ENCODE measurements at regions not wholly inside any gene's neighbourhood (a gene's known extent, or its start where the extent isn't known, plus 50 kb on each side); places are given as distances from the start of the nearest gene placed in this dataset.

- no peak for TF ChIP-seq SUZ12 (IDR thresholded peaks at IDR 0.05; ENCODE audit: extremely low read depth, insufficient read depth, insufficient read length)
Observed at GRCh38 chr5:119852140-119852539, 222.8 kb downstream of the FAM170A start.

GRCh38 chr5:119860463-119860862 is 231.1 kb downstream of the FAM170A start:
- H3K27me3 ChIP-seq (ENCODE audit: insufficient read depth, insufficient read length) = no peaks in the 10 kb centered on the region
- no peak for DNase-seq (ENCODE audit: low read depth, low spot score)
- no peak overlapping the region for H3K4me3 ChIP-seq (ENCODE audit: insufficient read length, low read depth)
- TF ChIP-seq SUZ12 (IDR thresholded peaks at IDR 0.05; ENCODE audit: extremely low read depth, insufficient read depth, insufficient read length) = no peak
- no peak for TF ChIP-seq ZNF274 (IDR thresholded peaks at IDR 0.05; ENCODE audit: low read depth, low read length)
- TF ChIP-seq YY1 (IDR thresholded peaks at IDR 0.05; ENCODE audit: insufficient read depth, insufficient read length) = no peak
- H3K9ac ChIP-seq (ENCODE audit: insufficient read length, low read depth) = no peak overlapping the region
- no peaks in the 10 kb centered on the region for H3K9me3 ChIP-seq (ENCODE audit: insufficient read depth, low read length)
- no peaks in the 10 kb centered on the region for H3K36me3 ChIP-seq (ENCODE audit: insufficient read depth, insufficient read length, low read length)
- no peaks in the 10 kb centered on the region for H3K4me1 ChIP-seq (ENCODE audit: insufficient read depth, insufficient read length)

More at GRCh38 chr5:119852140-119852539, 222.8 kb downstream of the FAM170A start:
- Histone ChIP-seq H3K27me3 (ENCODE audit: insufficient read depth, insufficient read length) (no peaks in the 10 kb centered on the region), H3K4me1 (ENCODE audit: insufficient read depth, insufficient read length) (no peaks in the 10 kb centered on the region), H3K36me3 (ENCODE audit: insufficient read depth, insufficient read length, low read length) (no peaks in the 10 kb centered on the region), H3K4me3 (ENCODE audit: insufficient read length, low read depth) (no peak overlapping the region), H3K9me3 (ENCODE audit: insufficient read depth, low read length) (no peaks in the 10 kb centered on the region), H3K9ac (ENCODE audit: insufficient read length, low read depth) (no peak overlapping the region)
- no peak for DNase-seq (ENCODE audit: low read depth, low spot score)

GRCh38 chr5:119862619-119863018 is 233.3 kb downstream of the FAM170A start:
- Histone ChIP-seq H3K4me3 (ENCODE audit: insufficient read length, low read depth) (no peak overlapping the region), H3K27me3 (ENCODE audit: insufficient read depth, insufficient read length) (no peaks in the 10 kb centered on the region), H3K4me1 (ENCODE audit: insufficient read depth, insufficient read length) (no peaks in the 10 kb centered on the region), H3K9me3 (ENCODE audit: insufficient read depth, low read length) (no peaks in the 10 kb centered on the region), H3K36me3 (ENCODE audit: insufficient read depth, insufficient read length, low read length) (no peaks in the 10 kb centered on the region), H3K9ac (ENCODE audit: insufficient read length, low read depth) (no peak overlapping the region)
- TF ChIP-seq ZNF274 (IDR thresholded peaks at IDR 0.05; ENCODE audit: low read depth, low read length) (no peak), YY1 (IDR thresholded peaks at IDR 0.05; ENCODE audit: insufficient read depth, insufficient read length) (no peak), SUZ12 (IDR thresholded peaks at IDR 0.05; ENCODE audit: extremely low read depth, insufficient read depth, insufficient read length) (no peak)
- no peak for DNase-seq (ENCODE audit: low read depth, low spot score)

GRCh38 chr5:119864286-119864685 is 234.9 kb downstream of the FAM170A start:
- DNase-seq (ENCODE audit: low read depth, low spot score) = no peak
- Histone ChIP-seq H3K9ac (ENCODE audit: insufficient read length, low read depth) (no peak overlapping the region), H3K4me3 (ENCODE audit: insufficient read length, low read depth) (no peak overlapping the region), H3K9me3 (ENCODE audit: insufficient read depth, low read length) (no peaks in the 10 kb centered on the region), H3K4me1 (ENCODE audit: insufficient read depth, insufficient read length) (no peaks in the 10 kb centered on the region), H3K36me3 (ENCODE audit: insufficient read depth, insufficient read length, low read length) (no peaks in the 10 kb centered on the region), H3K27me3 (ENCODE audit: insufficient read depth, insufficient read length) (no peaks in the 10 kb centered on the region)
- TF ChIP-seq ZNF274 (IDR thresholded peaks at IDR 0.05; ENCODE audit: low read depth, low read length) (no peak), SUZ12 (IDR thresholded peaks at IDR 0.05; ENCODE audit: extremely low read depth, insufficient read depth, insufficient read length) (no peak), YY1 (IDR thresholded peaks at IDR 0.05; ENCODE audit: insufficient read depth, insufficient read length) (no peak)

GRCh38 chr5:119873611-119874010 is 244.3 kb downstream of the FAM170A start:
- DNase-seq (ENCODE audit: low read depth, low spot score) = no peak
- Histone ChIP-seq H3K9ac (ENCODE audit: insufficient read length, low read depth) (no peak overlapping the region), H3K4me3 (ENCODE audit: insufficient read length, low read depth) (no peak overlapping the region), H3K27me3 (ENCODE audit: insufficient read depth, insufficient read length) (no peaks in the 10 kb centered on the region), H3K4me1 (ENCODE audit: insufficient read depth, insufficient read length) (no peaks in the 10 kb centered on the region), H3K36me3 (ENCODE audit: insufficient read depth, insufficient read length, low read length) (no peaks in the 10 kb centered on the region), H3K9me3 (ENCODE audit: insufficient read depth, low read length) (no peaks in the 10 kb centered on the region)
- TF ChIP-seq SUZ12 (IDR thresholded peaks at IDR 0.05; ENCODE audit: extremely low read depth, insufficient read depth, insufficient read length) (no peak), YY1 (IDR thresholded peaks at IDR 0.05; ENCODE audit: insufficient read depth, insufficient read length) (no peak), ZNF274 (IDR thresholded peaks at IDR 0.05; ENCODE audit: low read depth, low read length) (no peak)

GRCh38 chr5:119876522-119876921 is 247.2 kb downstream of the FAM170A start:
- no peaks in the 10 kb centered on the region for H3K9me3 ChIP-seq (ENCODE audit: insufficient read depth, low read length)
- DNase-seq (ENCODE audit: low read depth, low spot score) = no peak
- H3K4me1 ChIP-seq (ENCODE audit: insufficient read depth, insufficient read length) = no peaks in the 10 kb centered on the region
- H3K36me3 ChIP-seq (ENCODE audit: insufficient read depth, insufficient read length, low read length) = no peaks in the 10 kb centered on the region
- TF ChIP-seq SUZ12 (IDR thresholded peaks at IDR 0.05; ENCODE audit: extremely low read depth, insufficient read depth, insufficient read length) (no peak), ZNF274 (IDR thresholded peaks at IDR 0.05; ENCODE audit: low read depth, low read length) (no peak), YY1 (IDR thresholded peaks at IDR 0.05; ENCODE audit: insufficient read depth, insufficient read length) (no peak)
- H3K27me3 ChIP-seq (ENCODE audit: insufficient read depth, insufficient read length) = no peaks in the 10 kb centered on the region
- no peak overlapping the region for H3K9ac ChIP-seq (ENCODE audit: insufficient read length, low read depth)
- no peak overlapping the region for H3K4me3 ChIP-seq (ENCODE audit: insufficient read length, low read depth)

- no peaks in the 10 kb centered on the region for H3K36me3 ChIP-seq (ENCODE audit: insufficient read depth, insufficient read length, low read length)
- peak; percentile 3 for DNase-seq (ENCODE audit: low read depth, low spot score)
- H3K4me3 ChIP-seq (ENCODE audit: insufficient read length, low read depth) = no peak overlapping the region
- no peaks in the 10 kb centered on the region for H3K27me3 ChIP-seq (ENCODE audit: insufficient read depth, insufficient read length)
- no peak overlapping the region for H3K9ac ChIP-seq (ENCODE audit: insufficient read length, low read depth)
- no peaks in the 10 kb centered on the region for H3K9me3 ChIP-seq (ENCODE audit: insufficient read depth, low read length)
- H3K4me1 ChIP-seq (ENCODE audit: insufficient read depth, insufficient read length) = no peaks in the 10 kb centered on the region
- TF ChIP-seq YY1 (IDR thresholded peaks at IDR 0.05; ENCODE audit: insufficient read depth, insufficient read length) (no peak), SUZ12 (IDR thresholded peaks at IDR 0.05; ENCODE audit: extremely low read depth, insufficient read depth, insufficient read length) (no peak), ZNF274 (IDR thresholded peaks at IDR 0.05; ENCODE audit: low read depth, low read length) (no peak)
Observed at GRCh38 chr5:119878712-119879111, 249.4 kb downstream of the FAM170A start.

GRCh38 chr5:119879446-119879845 is 250.1 kb downstream of the FAM170A start:
- DNase-seq (ENCODE audit: low read depth, low spot score) = no peak
- no peak for TF ChIP-seq ZNF274 (IDR thresholded peaks at IDR 0.05; ENCODE audit: low read depth, low read length)
- no peak for TF ChIP-seq YY1 (IDR thresholded peaks at IDR 0.05; ENCODE audit: insufficient read depth, insufficient read length)
- TF ChIP-seq SUZ12 (IDR thresholded peaks at IDR 0.05; ENCODE audit: extremely low read depth, insufficient read depth, insufficient read length) = no peak
- no peaks in the 10 kb centered on the region for H3K36me3 ChIP-seq (ENCODE audit: insufficient read depth, insufficient read length, low read length)

More at GRCh38 chr5:119879446-119879845, 250.1 kb downstream of the FAM170A start:
- Histone ChIP-seq H3K9ac (ENCODE audit: insufficient read length, low read depth) (no peak overlapping the region), H3K4me3 (ENCODE audit: insufficient read length, low read depth) (no peak overlapping the region), H3K9me3 (ENCODE audit: insufficient read depth, low read length) (no peaks in the 10 kb centered on the region), H3K4me1 (ENCODE audit: insufficient read depth, insufficient read length) (no peaks in the 10 kb centered on the region), H3K27me3 (ENCODE audit: insufficient read depth, insufficient read length) (no peaks in the 10 kb centered on the region)
